Bronchial epithelial cell (primary cell): ENCODE measurements at regions not wholly inside any gene's neighbourhood (a gene's known extent, or its start where the extent isn't known, plus 50 kb on each side); places are given as distances from the start of the nearest gene placed in this dataset.

Source experiments
- DNase-seq: peaks from one replicate; pipeline ENCODE4 v3.0.0-alpha.2; 2010; ENCODE audit warnings: low read depth
- FAIRE-seq: peaks from 2 replicates; lab custom pipeline; 2011; peaks lifted over from hg19 to GRCh38; lab: Jason Lieb, UNC
- H3K27me3 ChIP-seq: 2 replicates; pipeline ENCODE4 v1.5.1; 2011; ENCODE audit warnings: low read length; ENCODE audit not compliant: control insufficient read depth, insufficient read depth
- H3K36me3 ChIP-seq: 2 replicates; pipeline ENCODE4 v1.5.1; 2011; ENCODE audit warnings: low read length; ENCODE audit not compliant: control insufficient read depth, insufficient read depth
- H3K4me3 ChIP-seq: 2 replicates; pipeline ENCODE4 v1.5.1; 2011; ENCODE audit warnings: mild to moderate bottlenecking, low read depth, low read length, control low read depth
- TF ChIP-seq, protein P1 (sequence below): IDR thresholded peaks from 2 replicates; pipeline ENCODE4 v1.5.1; 2011; ENCODE audit warnings: mild to moderate bottlenecking, moderate library complexity, low read length, control low read depth, inconsistent platforms; ENCODE audit not compliant: insufficient read depth, severe bottlenecking

DNA sequence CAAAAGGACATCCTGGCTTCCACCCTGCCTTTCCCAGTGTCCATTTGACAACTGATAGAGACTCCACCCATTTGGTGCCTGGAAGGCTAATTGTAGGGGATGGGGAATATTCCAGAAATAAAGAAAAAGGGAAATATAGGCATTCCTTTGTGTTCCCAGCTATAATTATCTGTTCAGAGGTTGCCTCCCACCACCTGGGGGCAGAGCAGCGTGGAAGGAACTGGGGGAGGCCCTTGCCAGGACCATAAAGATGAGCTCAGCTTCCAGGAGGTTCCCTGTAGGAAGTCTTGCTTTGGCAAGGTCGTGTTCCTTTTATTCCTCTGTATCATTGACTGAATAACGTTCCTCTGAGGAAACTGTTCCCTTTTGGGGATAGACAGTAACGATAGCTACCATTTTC is 214.7 kb downstream of the TFAP2C start:
- DNase-seq (no peak), FAIRE-seq (no peak)
- H3K36me3 ChIP-seq = no peaks in the 10 kb centered on the region
- H3K27me3 ChIP-seq = peaks cover 1% of the 10 kb centered on the region
- TF ChIP-seq, protein P1, sequence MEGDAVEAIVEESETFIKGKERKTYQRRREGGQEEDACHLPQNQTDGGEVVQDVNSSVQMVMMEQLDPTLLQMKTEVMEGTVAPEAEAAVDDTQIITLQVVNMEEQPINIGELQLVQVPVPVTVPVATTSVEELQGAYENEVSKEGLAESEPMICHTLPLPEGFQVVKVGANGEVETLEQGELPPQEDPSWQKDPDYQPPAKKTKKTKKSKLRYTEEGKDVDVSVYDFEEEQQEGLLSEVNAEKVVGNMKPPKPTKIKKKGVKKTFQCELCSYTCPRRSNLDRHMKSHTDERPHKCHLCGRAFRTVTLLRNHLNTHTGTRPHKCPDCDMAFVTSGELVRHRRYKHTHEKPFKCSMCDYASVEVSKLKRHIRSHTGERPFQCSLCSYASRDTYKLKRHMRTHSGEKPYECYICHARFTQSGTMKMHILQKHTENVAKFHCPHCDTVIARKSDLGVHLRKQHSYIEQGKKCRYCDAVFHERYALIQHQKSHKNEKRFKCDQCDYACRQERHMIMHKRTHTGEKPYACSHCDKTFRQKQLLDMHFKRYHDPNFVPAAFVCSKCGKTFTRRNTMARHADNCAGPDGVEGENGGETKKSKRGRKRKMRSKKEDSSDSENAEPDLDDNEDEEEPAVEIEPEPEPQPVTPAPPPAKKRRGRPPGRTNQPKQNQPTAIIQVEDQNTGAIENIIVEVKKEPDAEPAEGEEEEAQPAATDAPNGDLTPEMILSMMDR = no peak
- no peak overlapping the region for H3K4me3 ChIP-seq

DNA sequence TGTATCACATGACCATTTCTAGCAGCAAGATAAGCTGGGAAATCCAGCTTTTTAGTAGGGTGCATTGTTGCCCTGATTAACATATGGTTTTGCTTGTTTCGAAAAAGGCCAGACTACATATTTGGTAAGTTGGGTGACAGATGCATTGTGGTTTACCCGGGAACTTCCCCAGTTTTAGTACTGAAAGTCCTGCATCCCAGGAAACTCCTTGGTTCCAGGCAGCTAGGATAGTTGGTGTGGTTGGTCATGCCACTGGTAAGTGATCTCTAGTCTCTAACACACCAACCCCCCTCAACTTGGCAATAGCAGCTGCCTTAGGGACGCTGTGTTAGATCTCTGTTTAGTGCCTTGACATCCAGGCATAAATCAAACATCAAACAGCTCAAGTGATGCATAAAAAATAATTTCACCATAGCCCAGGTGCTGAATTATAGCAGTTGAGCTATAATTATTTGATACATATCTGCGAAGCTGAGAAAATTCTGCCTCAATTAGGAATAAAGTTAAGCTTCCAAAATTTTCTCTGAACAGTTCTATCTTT is 216.5 kb downstream of the TFAP2C start:
- H3K36me3 ChIP-seq = no peaks in the 10 kb centered on the region
- FAIRE-seq = no peak
- TF ChIP-seq, protein P1 = no peak
- H3K4me3 ChIP-seq = no peak overlapping the region
- no peak for DNase-seq
- peaks cover 1% of the 10 kb centered on the region for H3K27me3 ChIP-seq

DNA sequence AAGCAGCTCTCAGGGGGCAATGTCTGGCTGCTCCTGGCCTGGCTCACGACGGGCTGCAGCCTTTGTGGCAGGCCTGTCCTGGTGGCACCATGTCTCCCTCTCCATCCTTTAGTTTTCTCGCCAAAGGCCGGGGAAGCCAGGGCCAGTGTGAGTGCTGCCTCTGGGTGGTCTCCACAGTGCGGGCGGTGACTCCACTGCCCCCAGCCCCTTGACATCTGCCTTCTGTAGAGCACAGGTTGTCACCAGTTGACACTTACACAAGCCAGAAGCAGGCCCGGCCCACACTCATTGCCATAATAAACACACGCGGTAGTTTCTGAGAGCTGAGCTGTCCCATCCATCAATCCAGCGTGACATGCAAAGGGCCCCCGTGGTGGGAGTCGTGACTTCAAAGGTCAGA is 219.5 kb downstream of the TFAP2C start:
- DNase-seq (no peak), FAIRE-seq (no peak)
- H3K4me3 ChIP-seq = no peak overlapping the region
- no peaks in the 10 kb centered on the region for H3K36me3 ChIP-seq
- TF ChIP-seq, protein P1 = no peak
- no peaks in the 10 kb centered on the region for H3K27me3 ChIP-seq

DNA sequence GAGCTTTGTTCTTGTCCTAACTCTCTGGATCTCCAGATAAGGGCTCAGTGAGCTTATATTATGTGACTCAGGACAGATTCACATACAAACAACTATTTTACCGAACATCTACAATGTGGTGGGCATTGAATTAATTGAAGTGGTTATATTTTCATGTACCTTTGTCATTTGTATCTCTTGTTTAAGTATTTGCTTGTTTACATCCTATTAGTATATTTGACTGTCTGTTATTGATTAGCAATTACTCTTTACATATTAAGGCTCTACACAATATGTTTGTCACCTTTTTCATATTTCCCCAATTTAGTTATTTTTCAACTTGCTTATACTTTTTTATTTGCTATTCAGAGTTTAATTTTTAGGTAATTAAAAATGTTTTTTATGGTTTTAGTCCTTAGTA is 222.4 kb downstream of the TFAP2C start:
- Histone ChIP-seq H3K36me3 (no peaks in the 10 kb centered on the region), H3K4me3 (no peak overlapping the region), H3K27me3 (no peaks in the 10 kb centered on the region)
- no peak for FAIRE-seq
- DNase-seq = no peak
- TF ChIP-seq, protein P1 = no peak

DNA sequence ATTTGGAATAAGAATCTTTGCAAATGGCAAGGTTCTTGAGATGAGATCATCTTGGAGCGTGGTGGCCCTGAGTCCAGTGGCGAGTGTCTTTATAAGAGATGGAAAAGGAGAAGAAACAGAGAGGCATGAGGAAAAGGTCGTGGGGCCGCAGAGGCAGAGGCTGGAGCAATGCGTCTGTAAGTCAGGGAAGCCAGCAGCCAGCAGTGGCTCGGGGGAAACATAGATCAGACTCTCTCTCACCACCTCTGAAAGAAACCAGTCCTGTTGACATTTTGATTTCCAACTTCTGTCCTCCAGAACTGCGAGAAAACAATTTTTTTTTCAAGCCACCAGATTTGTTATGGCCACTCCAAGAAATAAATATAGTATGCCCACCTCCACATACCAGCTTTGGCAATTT is 226.6 kb downstream of the TFAP2C start:
- FAIRE-seq (no peak), DNase-seq (no peak)
- Histone ChIP-seq H3K27me3 (no peaks in the 10 kb centered on the region), H3K36me3 (no peaks in the 10 kb centered on the region), H3K4me3 (no peak overlapping the region)
- TF ChIP-seq, protein P1 = no peak

DNA sequence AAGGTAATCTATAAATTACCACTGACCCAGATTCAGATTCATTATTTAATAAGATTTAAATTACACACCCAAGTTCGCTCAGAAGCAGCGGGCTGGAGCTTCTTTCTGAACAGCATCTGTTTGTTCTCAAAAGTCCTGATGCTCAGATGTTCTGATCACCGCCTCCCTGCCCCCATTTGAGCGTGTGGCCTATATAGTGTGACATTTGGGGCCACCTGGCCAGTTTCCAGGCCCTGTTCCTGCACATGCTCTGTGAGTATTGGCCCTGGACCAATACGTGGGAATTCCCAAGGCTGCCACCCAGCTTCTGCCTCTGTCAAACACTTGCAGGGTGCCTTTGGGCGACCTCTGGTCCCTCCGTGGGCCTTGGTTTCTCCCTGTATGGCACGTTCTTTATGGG is 228.8 kb downstream of the TFAP2C start:
- TF ChIP-seq, protein P1 = no peak
- no peak for DNase-seq
- no peak for FAIRE-seq
- Histone ChIP-seq H3K4me3 (no peak overlapping the region), H3K27me3 (peaks cover 2% of the 10 kb centered on the region), H3K36me3 (no peaks in the 10 kb centered on the region)
